HG02943 (cell line): ENCODE measurements at regions not wholly inside any gene's neighbourhood (a gene's known extent, or its start where the extent isn't known, plus 50 kb on each side); places are given as distances from the start of the nearest gene placed in this dataset.

Experiments
- ATAC-seq: cut with Tn5 transposase; IDR thresholded peaks from one replicate; pipeline ENCODE4 v1.9.1; 2021; ENCODE audit warnings: mild to moderate bottlenecking, low read depth, moderate library complexity; ENCODE audit not compliant: unreplicated experiment

GRCh38 chr13:63092456-63092855 is 1676.8 kb upstream of the PCDH20 start:
- no peak for ATAC-seq

- no peak for ATAC-seq
Measured at GRCh38 chr13:63090524-63090923, 1674.9 kb upstream of the PCDH20 start.

GRCh38 chr13:63088226-63088625 is 1672.6 kb upstream of the PCDH20 start:
- no peak for ATAC-seq

- ATAC-seq = no peak
Measured at GRCh38 chr13:63086286-63086685, 1670.6 kb upstream of the PCDH20 start.

- ATAC-seq = no peak
Measured at GRCh38 chr13:63085851-63086250, 1670.2 kb upstream of the PCDH20 start.

- no peak for ATAC-seq
Measured at GRCh38 chr13:63081400-63082014, 1665.9 kb upstream of the PCDH20 start.

GRCh38 chr13:63075126-63075525 is 1659.5 kb upstream of the PCDH20 start:
- no peak for ATAC-seq

GRCh38 chr13:63050287-63050686 is 1634.6 kb upstream of the PCDH20 start:
- ATAC-seq = no peak

GRCh38 chr13:63048653-63049052 is 1633.0 kb upstream of the PCDH20 start:
- no peak for ATAC-seq

- no peak for ATAC-seq
Measured at GRCh38 chr13:63044589-63045313, 1629.1 kb upstream of the PCDH20 start.

GRCh38 chr13:63042686-63043085 is 1627.0 kb upstream of the PCDH20 start:
- no peak for ATAC-seq

GRCh38 chr13:63041640-63042414 is 1626.2 kb upstream of the PCDH20 start:
- ATAC-seq = no peak

GRCh38 chr13:63026285-63026797 is 1610.7 kb upstream of the PCDH20 start:
- ATAC-seq = no peak

GRCh38 chr13:63025741-63026140 is 1610.1 kb upstream of the PCDH20 start:
- ATAC-seq = no peak

GRCh38 chr13:63024458-63024857 is 1608.8 kb upstream of the PCDH20 start:
- no peak for ATAC-seq

GRCh38 chr13:63011996-63012395 is 1596.3 kb upstream of the PCDH20 start:
- no peak for ATAC-seq

GRCh38 chr13:63010072-63010658 is 1594.5 kb upstream of the PCDH20 start:
- ATAC-seq = no peak

- no peak for ATAC-seq
Measured at GRCh38 chr13:63005625-63006024, 1590.0 kb upstream of the PCDH20 start.

- ATAC-seq = no peak
Measured at GRCh38 chr13:62997696-62998095, 1582.0 kb upstream of the PCDH20 start.

GRCh38 chr13:62997038-62997599 is 1581.5 kb upstream of the PCDH20 start:
- ATAC-seq = no peak

- ATAC-seq = no peak
Measured at GRCh38 chr13:62973804-62974203, 1558.2 kb upstream of the PCDH20 start.
